ENCODE measurements at regions not wholly inside any gene's neighbourhood (a gene's known extent, or its start where the extent isn't known, plus 50 kb on each side); places are given as distances from the start of the nearest gene placed in this dataset.

DNA sequence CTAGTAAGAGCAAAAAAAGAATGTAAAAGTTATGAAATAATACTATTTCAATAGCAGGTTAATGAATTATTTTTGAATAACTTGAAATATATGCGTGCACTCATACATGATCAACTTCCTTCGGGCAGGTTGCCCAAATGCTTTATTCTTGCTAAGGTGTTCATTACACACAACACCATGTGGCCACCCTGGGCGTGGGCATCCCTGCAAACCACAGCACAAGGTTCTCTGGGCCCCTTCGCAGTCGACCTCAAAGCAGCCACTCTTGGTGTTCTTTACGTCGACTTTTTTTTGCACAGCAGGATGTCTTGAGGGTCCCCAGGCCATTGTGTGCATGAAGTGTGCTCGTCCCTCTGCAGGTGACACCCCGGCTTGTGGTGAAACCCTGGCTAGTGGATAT, 300.7 kb upstream of the PITRM1 start:
- Mint-ChIP-seq H3K4me1 (peaks cover 11 to 42% (median 24%) of the 10 kb centered on the region in 4 donors), H3K27me3 (peaks cover 0 to 15% (median 10%) of the 10 kb centered on the region in 5 donors), H3K4me3 (peak overlapping the region in 8 of 10 donors; percentile 53 to 88 (median 78)), H3K27ac (peak overlapping the region in 3 of 10 donors; percentile 6 to 75 (median 66)), H3K36me3 (no peaks in the 10 kb centered on the region), H3K9me3 (no peaks in the 10 kb centered on the region)
- ATAC-seq = peak in 1 of 2 donors; percentile 38
- POLR2A ChIA-PET = interaction anchor here (0.9 to 1.2 kb wide), 2 partner anchors 17 to 312 kb away, joined by 3 read pairs; partner anchors contain the start of gene KLF6
- DNase-seq = no peak

- peak in 1 of 10 donors; percentile 1 for DNase-seq
- POLR2A ChIA-PET = interaction anchor here (0.9 kb wide), 1 partner anchor 313 kb away, joined by 3 read pairs; the partner anchor contains the start of gene KLF6
- peaks cover 14 to 45% (median 25%) of the 10 kb centered on the region in 4 donors for H3K4me1 Mint-ChIP-seq
These were observed 299.9 kb upstream of the PITRM1 start for GRCh38 chr10:3472287-3473051.

DNA sequence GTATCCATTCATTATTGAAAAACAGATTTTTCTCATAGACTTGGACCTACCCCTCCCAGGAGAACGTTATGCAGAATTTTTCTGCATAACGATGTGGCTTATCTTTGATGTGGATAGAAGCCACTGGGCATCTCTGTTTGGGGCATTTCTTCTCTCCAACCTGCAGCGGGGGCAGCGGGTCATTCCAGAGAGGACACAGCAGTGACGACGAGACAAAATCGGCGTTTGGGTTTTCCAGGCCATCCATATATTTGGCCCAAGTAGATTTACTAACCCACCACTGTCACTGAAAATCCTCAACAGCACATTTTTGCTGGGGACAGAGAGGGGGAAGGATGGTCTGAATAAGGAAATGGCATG, 299.3 kb upstream of the PITRM1 start:
- H3K4me3 Mint-ChIP-seq = peak overlapping the region; percentile 53 to 88 (median 78)
- H3K9me3 Mint-ChIP-seq = no peaks in the 10 kb centered on the region
- peak overlapping the region in 6 of 10 donors; percentile 31 to 77 (median 57) for H3K27ac Mint-ChIP-seq
- ATAC-seq = no peak
- peaks cover 15 to 49% (median 26%) of the 10 kb centered on the region in 4 donors for H3K4me1 Mint-ChIP-seq
- POLR2A ChIA-PET = no interaction called here
- peaks cover 3 to 24% (median 14%) of the 10 kb centered on the region in 5 donors for H3K27me3 Mint-ChIP-seq
- DNase-seq = no peak
- no peaks in the 10 kb centered on the region for H3K36me3 Mint-ChIP-seq

More at GRCh38 chr10:3472287-3473051, 299.9 kb upstream of the PITRM1 start:
- Mint-ChIP-seq H3K4me3 (peak overlapping the region; percentile 53 to 88 (median 78)), H3K27me3 (peaks cover 2 to 20% (median 14%) of the 10 kb centered on the region in 5 donors), H3K9me3 (no peaks in the 10 kb centered on the region), H3K36me3 (no peaks in the 10 kb centered on the region), H3K27ac (peak overlapping the region in 8 of 10 donors; percentile 31 to 79 (median 70))
- no peak for ATAC-seq

DNA sequence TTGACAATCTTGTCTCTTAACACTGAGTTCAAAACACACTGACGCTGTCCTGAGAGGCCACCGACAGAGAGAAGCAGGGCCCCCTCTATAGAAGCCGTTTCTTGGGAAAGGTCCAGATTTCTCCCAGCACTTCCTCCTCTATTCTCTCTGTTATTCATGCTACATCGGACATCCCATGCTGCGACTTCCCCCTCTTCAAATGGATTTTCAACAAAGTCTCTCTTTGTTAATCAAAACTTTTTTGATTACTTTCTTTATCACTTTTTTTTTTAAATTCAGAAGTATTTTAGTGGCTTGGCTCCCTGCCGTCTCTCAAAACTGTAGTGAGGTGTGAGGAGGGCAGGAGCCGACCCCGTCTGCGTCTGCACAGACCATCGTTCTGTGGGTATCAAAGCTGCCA, 298.9 kb upstream of the PITRM1 start:
- Mint-ChIP-seq H3K4me3 (peak overlapping the region in 4 of 10 donors; percentile 15 to 78 (median 72)), H3K27ac (peak overlapping the region in 2 of 10 donors; percentile 27 to 66), H3K27me3 (peaks cover 3 to 24% (median 14%) of the 10 kb centered on the region in 5 donors), H3K9me3 (no peaks in the 10 kb centered on the region), H3K36me3 (no peaks in the 10 kb centered on the region), H3K4me1 (peaks cover 15 to 52% (median 26%) of the 10 kb centered on the region in 4 donors)
- ATAC-seq (no peak), DNase-seq (no peak)
- POLR2A ChIA-PET = no interaction called here

- DNase-seq (no peak), ATAC-seq (no peak)
- Mint-ChIP-seq H3K36me3 (no peaks in the 10 kb centered on the region), H3K27ac (peak overlapping the region in 1 of 10 donors; percentile 70), H3K4me1 (peaks cover 15 to 54% (median 26%) of the 10 kb centered on the region in 4 donors), H3K4me3 (no peak overlapping the region), H3K9me3 (no peaks in the 10 kb centered on the region), H3K27me3 (peaks cover 3 to 22% (median 14%) of the 10 kb centered on the region in 5 donors)
- POLR2A ChIA-PET = no interaction called here
These were observed 297.6 kb upstream of the PITRM1 start for GRCh38 chr10:3470191-3470590.

- H3K4me3 Mint-ChIP-seq = no peak overlapping the region
- no peaks in the 10 kb centered on the region for H3K9me3 Mint-ChIP-seq
- no peaks in the 10 kb centered on the region for H3K36me3 Mint-ChIP-seq
- H3K27me3 Mint-ChIP-seq = peaks cover 3 to 22% (median 14%) of the 10 kb centered on the region in 5 donors
- POLR2A ChIA-PET = no interaction called here
- ATAC-seq (no peak), DNase-seq (no peak)
- H3K27ac Mint-ChIP-seq = no peak overlapping the region
- H3K4me1 Mint-ChIP-seq = peaks cover 15 to 54% (median 26%) of the 10 kb centered on the region in 4 donors
These were observed 297.0 kb upstream of the PITRM1 start for GRCh38 chr10:3469639-3470020.

GRCh38 chr10:3468919-3469638, 296.5 kb upstream of the PITRM1 start:
- peaks cover 15 to 54% (median 26%) of the 10 kb centered on the region in 4 donors for H3K4me1 Mint-ChIP-seq
- peaks cover 3 to 22% (median 14%) of the 10 kb centered on the region in 5 donors for H3K27me3 Mint-ChIP-seq
- DNase-seq = no peak
- peak overlapping the region in 1 of 10 donors; percentile 33 for H3K27ac Mint-ChIP-seq
- ATAC-seq = no peak
- POLR2A ChIA-PET = interaction anchor here (0.7 kb wide), 1 partner anchor 16 kb away, joined by 3 read pairs; no protein-coding TSS in a partner anchor
- H3K9me3 Mint-ChIP-seq = no peaks in the 10 kb centered on the region
- H3K36me3 Mint-ChIP-seq = no peaks in the 10 kb centered on the region
- no peak overlapping the region for H3K4me3 Mint-ChIP-seq

GRCh38 chr10:3467052-3467951, 294.7 kb upstream of the PITRM1 start:
- Mint-ChIP-seq H3K4me1 (peaks cover 8 to 39% (median 14%) of the 10 kb centered on the region in 4 donors), H3K4me3 (peak overlapping the region in 1 of 10 donors; percentile 65), H3K27me3 (peaks cover 3 to 22% (median 14%) of the 10 kb centered on the region in 5 donors), H3K36me3 (no peaks in the 10 kb centered on the region), H3K9me3 (no peaks in the 10 kb centered on the region), H3K27ac (no peak overlapping the region)
- POLR2A ChIA-PET = no interaction called here
- ATAC-seq = no peak
- no peak for DNase-seq

DNA sequence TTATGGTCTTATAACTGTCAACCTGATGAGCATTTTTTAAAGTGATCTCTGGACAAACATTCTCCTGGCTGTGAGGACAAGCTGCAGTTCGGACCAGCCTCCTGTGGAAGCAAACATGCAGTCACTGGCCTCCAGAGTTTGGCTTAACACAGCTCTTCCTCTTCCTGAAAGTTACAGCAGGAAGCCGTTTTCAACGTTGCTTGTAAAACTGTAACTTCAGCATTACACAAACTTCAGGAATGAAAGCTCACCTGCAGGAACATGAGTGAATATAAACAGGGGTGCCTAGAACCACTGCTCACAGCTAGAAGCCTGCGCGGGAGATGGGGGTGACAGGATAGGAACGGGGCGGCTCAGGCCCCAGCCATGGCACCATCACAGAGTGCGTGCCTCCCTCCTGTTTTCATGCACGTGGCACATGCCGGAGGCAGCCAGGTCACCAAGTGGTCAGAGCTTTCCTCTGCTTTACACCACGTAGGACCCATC, 292.9 kb upstream of the PITRM1 start:
- Mint-ChIP-seq H3K27ac (no peak overlapping the region), H3K36me3 (no peaks in the 10 kb centered on the region), H3K27me3 (peaks cover 3 to 20% (median 14%) of the 10 kb centered on the region in 5 donors), H3K4me3 (no peak overlapping the region), H3K9me3 (no peaks in the 10 kb centered on the region), H3K4me1 (peaks cover 4 to 31% (median 8%) of the 10 kb centered on the region in 4 donors)
- DNase-seq (no peak), ATAC-seq (no peak)
- POLR2A ChIA-PET = no interaction called here

GRCh38 chr10:3464760-3465405, 292.3 kb upstream of the PITRM1 start:
- Mint-ChIP-seq H3K27me3 (peaks cover 3 to 16% (median 14%) of the 10 kb centered on the region in 5 donors), H3K4me1 (peaks cover 4 to 31% (median 8%) of the 10 kb centered on the region in 4 donors), H3K36me3 (no peaks in the 10 kb centered on the region), H3K27ac (no peak overlapping the region), H3K4me3 (no peak overlapping the region), H3K9me3 (no peaks in the 10 kb centered on the region)
- ATAC-seq = no peak
- DNase-seq = no peak
- POLR2A ChIA-PET = no interaction called here

GRCh38 chr10:3460420-3461128, 288.0 kb upstream of the PITRM1 start:
- peaks cover 0 to 11% (median 0%) of the 10 kb centered on the region in 9 donors for H3K9me3 Mint-ChIP-seq
- H3K4me1 Mint-ChIP-seq = peaks cover 0 to 7% (median 0%) of the 10 kb centered on the region in 4 donors
- no peak overlapping the region for H3K27ac Mint-ChIP-seq
- no peak overlapping the region for H3K4me3 Mint-ChIP-seq
- ATAC-seq = no peak
- no peaks in the 10 kb centered on the region for H3K27me3 Mint-ChIP-seq
- DNase-seq = no peak
- no peaks in the 10 kb centered on the region for H3K36me3 Mint-ChIP-seq
- POLR2A ChIA-PET = no interaction called here
